Breast epithelium (tissue), 3 donors: ENCODE measurements at regions not wholly inside any gene's neighbourhood (a gene's known extent, or its start where the extent isn't known, plus 50 kb on each side); places are given as distances from the start of the nearest gene placed in this dataset.

ENCODE experiments used
- CTCF ChIP-seq, 3 donors: fragments of 450-650 bp; IDR thresholded peaks; one replicate each; pipeline ENCODE4 v1.5.1; 2016 to 2017; ENCODE audit warnings: antibody characterized with exemption in 3 of 3, mild to moderate bottlenecking in 3 of 3, moderate library complexity in 3 of 3
- POLR2AphosphoS5 ChIP-seq, 3 donors: sonication (generic); formaldehyde crosslinking; IDR thresholded peaks; one replicate each; pipeline ENCODE4 v1.6.1; 2017; ENCODE audit warnings: antibody characterized with exemption in 3 of 3

GRCh38 chr5:124980163-124980941 is 233.9 kb upstream of the ZNF608 start:
- TF ChIP-seq POLR2AphosphoS5 (IDR thresholded peaks at IDR 0.05) (no peak), CTCF (IDR thresholded peaks at IDR 0.05) (no peak)
